GM18867 (cell line): ENCODE measurements at regions not wholly inside any gene's neighbourhood (a gene's known extent, or its start where the extent isn't known, plus 50 kb on each side); places are given as distances from the start of the nearest gene placed in this dataset.
"Not testable (repeated sequence)": the region's sequence is repeated elsewhere in the genome, so short reads cannot be mapped to it uniquely, and the experiment has no call there.

ENCODE experiments used
- ATAC-seq: cut with Tn5 transposase; IDR thresholded peaks from one replicate; pipeline ENCODE4 v1.9.1; 2021; ENCODE audit warnings: mild to moderate bottlenecking, moderate library complexity; ENCODE audit not compliant: unreplicated experiment

GRCh38 chr14:83251402-83251801, 1717.7 kb upstream of the SEL1L start:
- ATAC-seq = no peak

GRCh38 chr14:83253870-83254269, 1720.2 kb upstream of the SEL1L start:
- ATAC-seq = no peak

GRCh38 chr14:83255015-83255726, 1721.5 kb upstream of the SEL1L start:
- ATAC-seq = peak; percentile 62

GRCh38 chr14:83255727-83256090, 1722.1 kb upstream of the SEL1L start:
- no peak for ATAC-seq

GRCh38 chr14:83257466-83258439, 1724.1 kb upstream of the SEL1L start:
- no peak for ATAC-seq

- no peak for ATAC-seq
These were observed 1727.1 kb upstream of the SEL1L start for GRCh38 chr14:83260751-83261150.

- ATAC-seq = no peak
These were observed 1735.9 kb upstream of the SEL1L start for GRCh38 chr14:83269583-83269982.

GRCh38 chr14:83271663-83272062, 1738.0 kb upstream of the SEL1L start:
- no peak for ATAC-seq

GRCh38 chr14:83280719-83281118, 1747.1 kb upstream of the SEL1L start:
- no peak for ATAC-seq

GRCh38 chr14:83282706-83283105, 1749.1 kb upstream of the SEL1L start:
- no peak for ATAC-seq

- ATAC-seq = no peak
These were observed 1753.6 kb upstream of the SEL1L start for GRCh38 chr14:83287300-83287699.

- ATAC-seq = no peak
These were observed 1755.7 kb upstream of the SEL1L start for GRCh38 chr14:83289390-83289789.

GRCh38 chr14:83289896-83290295, 1756.2 kb upstream of the SEL1L start:
- ATAC-seq = no peak

GRCh38 chr14:83290447-83290846, 1756.8 kb upstream of the SEL1L start:
- ATAC-seq = no peak

- ATAC-seq = no peak
These were observed 1758.1 kb upstream of the SEL1L start for GRCh38 chr14:83291714-83292113.

GRCh38 chr14:83294941-83295340, 1761.3 kb upstream of the SEL1L start:
- ATAC-seq = no peak

GRCh38 chr14:83297361-83297760, 1763.7 kb upstream of the SEL1L start:
- no peak for ATAC-seq

GRCh38 chr14:83298016-83298415, 1764.4 kb upstream of the SEL1L start:
- not testable (repeated sequence) for ATAC-seq

- peak; percentile 41 for ATAC-seq
These were observed 1766.9 kb upstream of the SEL1L start for GRCh38 chr14:83300476-83301064.

- no peak for ATAC-seq
These were observed 1768.1 kb upstream of the SEL1L start for GRCh38 chr14:83301791-83302190.

- no peak for ATAC-seq
These were observed 1775.6 kb upstream of the SEL1L start for GRCh38 chr14:83309211-83309610.

GRCh38 chr14:83309833-83310232, 1776.2 kb upstream of the SEL1L start:
- ATAC-seq = no peak
